OCI-LY1 (cell line): ENCODE measurements at regions not wholly inside any gene's neighbourhood (a gene's known extent, or its start where the extent isn't known, plus 50 kb on each side); places are given as distances from the start of the nearest gene placed in this dataset.

Source experiments
- CTCF ChIP-seq: fragments of 200-600 bp; sonication (generic), shearing (Covaris generic); IDR thresholded peaks from 2 replicates; pipeline ENCODE4 v1.5.1; 2017; ENCODE audit warnings: mild to moderate bottlenecking, antibody characterized with exemption, low read length, moderate library complexity, mixed read lengths
- EZH2 ChIP-seq: fragments of 200-600 bp; sonication (generic), shearing (Covaris generic); IDR thresholded peaks from 2 replicates; pipeline ENCODE4 v1.8.0; 2017; ENCODE audit warnings: borderline replicate concordance, mixed run types, mild to moderate bottlenecking, antibody characterized with exemption, low read length, moderate library complexity, mixed read lengths

GRCh38 chr13:111518161-111518792 lies 197.8 kb downstream of the TEX29 start:
- TF ChIP-seq CTCF (peak; percentile 36), EZH2 (no peak)
